ENCODE measurements at regions not wholly inside any gene's neighbourhood (a gene's known extent, or its start where the extent isn't known, plus 50 kb on each side); places are given as distances from the start of the nearest gene placed in this dataset.

GRCh38 chr12:67780580-67781084 is 132.1 kb downstream of the DYRK2 start:
- H3K9me3 ChIP-seq = no peaks in the 10 kb centered on the region
- DNase-seq (ENCODE audit: low spot score in 2 of 2) = no peak
- H3K27me3 ChIP-seq = no peaks in the 10 kb centered on the region
- no peaks in the 10 kb centered on the region for H3K4me1 ChIP-seq
- H3K4me3 ChIP-seq = no peak overlapping the region
- TF ChIP-seq CTCF (IDR thresholded peaks at IDR 0.05) (no peak), POLR2A (IDR thresholded peaks at IDR 0.05) (no peak), EP300 (IDR thresholded peaks at IDR 0.05) (no peak)
- no peaks in the 10 kb centered on the region for H3K36me3 ChIP-seq
- WGBS, 2 donors = 71 to 79% methylated on average over 3 of the region's 3 CpGs
- H3K27ac ChIP-seq = no peak overlapping the region

- TF ChIP-seq POLR2A (IDR thresholded peaks at IDR 0.05) = no peak
- no peak for TF ChIP-seq CTCF (IDR thresholded peaks at IDR 0.05)
- no peak for TF ChIP-seq EP300 (IDR thresholded peaks at IDR 0.05)
- Histone ChIP-seq H3K27me3 (no peaks in the 10 kb centered on the region), H3K4me1 (no peaks in the 10 kb centered on the region), H3K9me3 (no peaks in the 10 kb centered on the region), H3K36me3 (no peaks in the 10 kb centered on the region), H3K4me3 (no peak overlapping the region), H3K27ac (no peak overlapping the region)
- no peak for DNase-seq (ENCODE audit: low spot score in 2 of 2)
- 98% methylated on average over 1 of the region's 1 CpG for WGBS, 2 donors
Measured at GRCh38 chr12:67782573-67782972, 134.0 kb downstream of the DYRK2 start.

GRCh38 chr12:67783393-67783792 is 134.8 kb downstream of the DYRK2 start:
- no peaks in the 10 kb centered on the region for H3K27me3 ChIP-seq
- H3K9me3 ChIP-seq = no peaks in the 10 kb centered on the region
- WGBS, 2 donors = 77 to 82% methylated on average over 1 of the region's 1 CpG
- TF ChIP-seq EP300 (IDR thresholded peaks at IDR 0.05) (no peak), POLR2A (IDR thresholded peaks at IDR 0.05) (no peak), CTCF (IDR thresholded peaks at IDR 0.05) (no peak)
- no peak for DNase-seq (ENCODE audit: low spot score in 2 of 2)
- H3K4me1 ChIP-seq = no peaks in the 10 kb centered on the region
- no peaks in the 10 kb centered on the region for H3K36me3 ChIP-seq
- H3K4me3 ChIP-seq = no peak overlapping the region
- no peak overlapping the region for H3K27ac ChIP-seq

GRCh38 chr12:67784831-67785230 is 136.3 kb downstream of the DYRK2 start:
- TF ChIP-seq CTCF (IDR thresholded peaks at IDR 0.05) = no peak
- TF ChIP-seq EP300 (IDR thresholded peaks at IDR 0.05) = no peak
- no peak for TF ChIP-seq POLR2A (IDR thresholded peaks at IDR 0.05)
- H3K4me3 ChIP-seq = no peak overlapping the region
- H3K36me3 ChIP-seq = no peaks in the 10 kb centered on the region
- no peaks in the 10 kb centered on the region for H3K9me3 ChIP-seq
- no peaks in the 10 kb centered on the region for H3K4me1 ChIP-seq
- H3K27me3 ChIP-seq = no peaks in the 10 kb centered on the region
- no peak overlapping the region for H3K27ac ChIP-seq
- DNase-seq (ENCODE audit: low spot score in 2 of 2) = no peak
- whole genome bisulfite sequencing, 2 donors = 72 to 81% methylated on average over 3 of the region's 3 CpGs

- TF ChIP-seq EP300 (IDR thresholded peaks at IDR 0.05) = no peak
- no peak for TF ChIP-seq POLR2A (IDR thresholded peaks at IDR 0.05)
- no peak for TF ChIP-seq CTCF (IDR thresholded peaks at IDR 0.05)
- Histone ChIP-seq H3K27me3 (no peaks in the 10 kb centered on the region), H3K27ac (no peak overlapping the region), H3K9me3 (no peaks in the 10 kb centered on the region), H3K4me1 (no peaks in the 10 kb centered on the region), H3K4me3 (no peak overlapping the region), H3K36me3 (no peaks in the 10 kb centered on the region)
- WGBS, 2 donors = 73 to 79% methylated on average over 3 of the region's 3 CpGs
- DNase-seq (ENCODE audit: low spot score in 2 of 2) = no peak
Measured at GRCh38 chr12:67786086-67786485, 137.5 kb downstream of the DYRK2 start.
